IgD-negative memory B cell (primary cell): ENCODE measurements at regions not wholly inside any gene's neighbourhood (a gene's known extent, or its start where the extent isn't known, plus 50 kb on each side); places are given as distances from the start of the nearest gene placed in this dataset.
A peak's percentile ranks its signal among the peaks of the same experiment; 100 is the strongest.

Source experiments
- H3K27ac Mint-ChIP-seq, 3 donors: one replicate each; pipeline ENCODE4 v1.8.0; 2020 to 2022; ENCODE audit warnings: mild to moderate bottlenecking in 3 of 3, mixed read lengths in 3 of 3, moderate library complexity in 1 of 3
- H3K27me3 Mint-ChIP-seq: one replicate; pipeline ENCODE4 v1.8.0; 2021; ENCODE audit warnings: mixed read lengths
- H3K36me3 Mint-ChIP-seq: one replicate; pipeline ENCODE4 v1.8.0; 2020; ENCODE audit warnings: mild to moderate bottlenecking, mixed read lengths
- H3K4me1 Mint-ChIP-seq, 3 donors: one replicate each; pipeline ENCODE4 v1.8.0; 2020 to 2022; ENCODE audit warnings: mixed read lengths in 3 of 3, mild to moderate bottlenecking in 1 of 3
- H3K4me3 Mint-ChIP-seq, 4 donors: one replicate each; pipeline ENCODE4 v1.8.0; 2020 to 2022; ENCODE audit warnings: mild to moderate bottlenecking in 4 of 4, mixed read lengths in 4 of 4, moderate library complexity in 3 of 4
- H3K9me3 Mint-ChIP-seq, 3 donors: one replicate each; pipeline ENCODE4 v1.8.0; 2020 to 2021; ENCODE audit warnings: mixed read lengths in 3 of 3, mild to moderate bottlenecking in 1 of 3

GRCh38 chr4:84394386-84394785, 104.7 kb downstream of the NKX6-1 start:
- no peak overlapping the region for H3K27ac Mint-ChIP-seq
- H3K4me1 Mint-ChIP-seq, result no peaks in the 10 kb centered on the region
- no peak overlapping the region for H3K4me3 Mint-ChIP-seq
- no peaks in the 10 kb centered on the region for H3K36me3 Mint-ChIP-seq
- H3K9me3 Mint-ChIP-seq, result peaks cover 0 to 2% (median 0%) of the 10 kb centered on the region in 3 donors
- H3K27me3 Mint-ChIP-seq, result peaks cover 3% of the 10 kb centered on the region

GRCh38 chr4:84392951-84393590, 106.0 kb downstream of the NKX6-1 start:
- no peak overlapping the region for H3K4me3 Mint-ChIP-seq
- no peaks in the 10 kb centered on the region for H3K36me3 Mint-ChIP-seq
- H3K4me1 Mint-ChIP-seq, result no peaks in the 10 kb centered on the region
- peaks cover 3% of the 10 kb centered on the region for H3K27me3 Mint-ChIP-seq
- H3K27ac Mint-ChIP-seq, result peak overlapping the region in 1 of 3 donors; percentile 23
- H3K9me3 Mint-ChIP-seq, result peaks cover 0 to 2% (median 0%) of the 10 kb centered on the region in 3 donors

GRCh38 chr4:84389406-84389805, 109.7 kb downstream of the NKX6-1 start:
- peaks cover 3% of the 10 kb centered on the region for H3K27me3 Mint-ChIP-seq
- no peaks in the 10 kb centered on the region for H3K4me1 Mint-ChIP-seq
- no peaks in the 10 kb centered on the region for H3K36me3 Mint-ChIP-seq
- H3K4me3 Mint-ChIP-seq, result no peak overlapping the region
- no peak overlapping the region for H3K27ac Mint-ChIP-seq
- H3K9me3 Mint-ChIP-seq, result peaks cover 0 to 2% (median 0%) of the 10 kb centered on the region in 3 donors

- Mint-ChIP-seq H3K4me1 (no peaks in the 10 kb centered on the region), H3K9me3 (peaks cover 0 to 2% (median 0%) of the 10 kb centered on the region in 3 donors), H3K36me3 (no peaks in the 10 kb centered on the region), H3K4me3 (no peak overlapping the region), H3K27me3 (peaks cover 1% of the 10 kb centered on the region), H3K27ac (no peak overlapping the region)
Measured at GRCh38 chr4:84385203-84385602, 113.9 kb downstream of the NKX6-1 start.

- H3K4me3 Mint-ChIP-seq, result no peak overlapping the region
- no peaks in the 10 kb centered on the region for H3K4me1 Mint-ChIP-seq
- peaks cover 0 to under 1% (median 0%) of the 10 kb centered on the region in 3 donors for H3K9me3 Mint-ChIP-seq
- H3K27ac Mint-ChIP-seq, result no peak overlapping the region
- peaks cover 1% of the 10 kb centered on the region for H3K27me3 Mint-ChIP-seq
- no peaks in the 10 kb centered on the region for H3K36me3 Mint-ChIP-seq
Measured at GRCh38 chr4:84384801-84385200, 114.3 kb downstream of the NKX6-1 start.

- no peak overlapping the region for H3K4me3 Mint-ChIP-seq
- H3K27me3 Mint-ChIP-seq, result peaks cover 1% of the 10 kb centered on the region
- H3K27ac Mint-ChIP-seq, result no peak overlapping the region
- H3K4me1 Mint-ChIP-seq, result no peaks in the 10 kb centered on the region
- peaks cover 0 to 2% (median 0%) of the 10 kb centered on the region in 3 donors for H3K9me3 Mint-ChIP-seq
- H3K36me3 Mint-ChIP-seq, result no peaks in the 10 kb centered on the region
Measured at GRCh38 chr4:84381759-84382158, 117.3 kb downstream of the NKX6-1 start.

GRCh38 chr4:84379917-84380641, 119.0 kb downstream of the NKX6-1 start:
- no peaks in the 10 kb centered on the region for H3K36me3 Mint-ChIP-seq
- no peak overlapping the region for H3K27ac Mint-ChIP-seq
- no peak overlapping the region for H3K4me3 Mint-ChIP-seq
- H3K27me3 Mint-ChIP-seq, result peaks cover 1% of the 10 kb centered on the region
- no peaks in the 10 kb centered on the region for H3K4me1 Mint-ChIP-seq
- H3K9me3 Mint-ChIP-seq, result peaks cover 0 to 2% (median 0%) of the 10 kb centered on the region in 3 donors

- Mint-ChIP-seq H3K9me3 (peaks cover 0 to 2% (median 0%) of the 10 kb centered on the region in 3 donors), H3K4me1 (no peaks in the 10 kb centered on the region), H3K27me3 (peaks cover 1% of the 10 kb centered on the region), H3K27ac (no peak overlapping the region), H3K4me3 (no peak overlapping the region), H3K36me3 (no peaks in the 10 kb centered on the region)
Measured at GRCh38 chr4:84378983-84379382, 120.1 kb downstream of the NKX6-1 start.

- no peak overlapping the region for H3K27ac Mint-ChIP-seq
- peaks cover 0 to 2% (median 0%) of the 10 kb centered on the region in 3 donors for H3K9me3 Mint-ChIP-seq
- H3K4me3 Mint-ChIP-seq, result no peak overlapping the region
- H3K36me3 Mint-ChIP-seq, result no peaks in the 10 kb centered on the region
- H3K27me3 Mint-ChIP-seq, result peaks cover 1% of the 10 kb centered on the region
- no peaks in the 10 kb centered on the region for H3K4me1 Mint-ChIP-seq
Measured at GRCh38 chr4:84378356-84378755, 120.7 kb downstream of the NKX6-1 start.

GRCh38 chr4:84366907-84367306, 132.2 kb downstream of the NKX6-1 start:
- H3K4me1 Mint-ChIP-seq, result no peaks in the 10 kb centered on the region
- no peaks in the 10 kb centered on the region for H3K27me3 Mint-ChIP-seq
- peaks cover 2% of the 10 kb centered on the region for H3K36me3 Mint-ChIP-seq
- H3K4me3 Mint-ChIP-seq, result no peak overlapping the region
- no peak overlapping the region for H3K27ac Mint-ChIP-seq
- peaks cover under 1 to 3% (median 2%) of the 10 kb centered on the region in 3 donors for H3K9me3 Mint-ChIP-seq

- Mint-ChIP-seq H3K4me1 (no peaks in the 10 kb centered on the region), H3K36me3 (peaks cover 2% of the 10 kb centered on the region), H3K4me3 (no peak overlapping the region), H3K9me3 (peaks cover 3 to 5% (median 4%) of the 10 kb centered on the region in 3 donors), H3K27me3 (peaks cover 1% of the 10 kb centered on the region), H3K27ac (no peak overlapping the region)
Measured at GRCh38 chr4:84366161-84366560, 132.9 kb downstream of the NKX6-1 start.

- no peak overlapping the region for H3K4me3 Mint-ChIP-seq
- peaks cover 2% of the 10 kb centered on the region for H3K36me3 Mint-ChIP-seq
- no peaks in the 10 kb centered on the region for H3K4me1 Mint-ChIP-seq
- peaks cover 1% of the 10 kb centered on the region for H3K27me3 Mint-ChIP-seq
- H3K9me3 Mint-ChIP-seq, result peaks cover 3 to 5% (median 4%) of the 10 kb centered on the region in 3 donors
- no peak overlapping the region for H3K27ac Mint-ChIP-seq
Measured at GRCh38 chr4:84362896-84363655, 136.0 kb downstream of the NKX6-1 start.

GRCh38 chr4:84342161-84342560, 156.9 kb downstream of the NKX6-1 start:
- Mint-ChIP-seq H3K4me1 (no peaks in the 10 kb centered on the region), H3K27me3 (peaks cover 2% of the 10 kb centered on the region), H3K27ac (no peak overlapping the region), H3K9me3 (peaks cover 8 to 14% (median 9%) of the 10 kb centered on the region in 3 donors), H3K4me3 (no peak overlapping the region), H3K36me3 (no peaks in the 10 kb centered on the region)

GRCh38 chr4:84341559-84341958, 157.5 kb downstream of the NKX6-1 start:
- peaks cover 2% of the 10 kb centered on the region for H3K27me3 Mint-ChIP-seq
- no peaks in the 10 kb centered on the region for H3K36me3 Mint-ChIP-seq
- H3K4me3 Mint-ChIP-seq, result no peak overlapping the region
- H3K9me3 Mint-ChIP-seq, result peaks cover 9 to 14% (median 9%) of the 10 kb centered on the region in 3 donors
- H3K4me1 Mint-ChIP-seq, result no peaks in the 10 kb centered on the region
- H3K27ac Mint-ChIP-seq, result peak overlapping the region in 1 of 3 donors; percentile 24

- peaks cover 6 to 8% (median 6%) of the 10 kb centered on the region in 3 donors for H3K9me3 Mint-ChIP-seq
- H3K36me3 Mint-ChIP-seq, result no peaks in the 10 kb centered on the region
- no peak overlapping the region for H3K27ac Mint-ChIP-seq
Measured at GRCh38 chr4:84338367-84338766, 160.7 kb downstream of the NKX6-1 start.

More at GRCh38 chr4:84338367-84338766, 160.7 kb downstream of the NKX6-1 start:
- Mint-ChIP-seq H3K4me3 (no peak overlapping the region), H3K4me1 (no peaks in the 10 kb centered on the region), H3K27me3 (peaks cover 2% of the 10 kb centered on the region)
